Esophagus muscularis mucosa (tissue), 4 donors: ENCODE measurements at regions not wholly inside any gene's neighbourhood (a gene's known extent, or its start where the extent isn't known, plus 50 kb on each side); places are given as distances from the start of the nearest gene placed in this dataset.

Experiments used
- DNase-seq: peaks from one replicate; pipeline ENCODE4 v3.0.0-alpha.2; 2017; ENCODE audit errors: extremely low spot score
- H3K27ac ChIP-seq, 4 donors: fragments of 200-600 bp; sonication (generic); replicated peaks in 1 of 4; 1 replicate in 3 of 4; 2 replicates in 1 of 4; pipeline ENCODE4 v1.5.1; 2016 to 2019; ENCODE audit warnings: mild to moderate bottlenecking in 1 of 4
- H3K27me3 ChIP-seq, 4 donors: fragments of 200-600 bp; sonication (generic); one replicate each; pipeline versions ENCODE4 v1.5.1 to v1.6.0; 2016 to 2019
- H3K36me3 ChIP-seq, 4 donors: fragments of 200-600 bp; sonication (generic); one replicate each; pipeline ENCODE4 v1.5.1; 2016 to 2019
- H3K4me1 ChIP-seq, 4 donors: fragments of 200-600 bp; sonication (generic); one replicate each; pipeline ENCODE4 v1.5.1; 2016 to 2019
- H3K4me3 ChIP-seq, 4 donors: fragments of 200-600 bp; sonication (generic); 1 replicate in 2 of 4; 2 replicates in 2 of 4; pipeline ENCODE4 v1.5.1; 2016 to 2019; ENCODE audit warnings: mild to moderate bottlenecking in 4 of 4, moderate library complexity in 1 of 4
- H3K9me3 ChIP-seq, 4 donors: fragments of 200-600 bp; sonication (generic); 1 replicate in 3 of 4; 2 replicates in 1 of 4; pipeline ENCODE4 v1.5.1; 2016 to 2019
- CTCF ChIP-seq, 3 experiments: fragments of 200-600 bp in 2 of 3; fragments of 450-650 bp in 1 of 3; sonication (generic) in 2 of 3; IDR thresholded peaks; one replicate each; pipeline ENCODE4 v1.5.1; 2017 to 2019; ENCODE audit warnings: antibody characterized with exemption in 3 of 3, mild to moderate bottlenecking in 2 of 3, moderate library complexity in 1 of 3
- EP300 ChIP-seq: sonication (generic); formaldehyde crosslinking; IDR thresholded peaks from one replicate; pipeline ENCODE4 v1.6.1; 2017; ENCODE audit warnings: antibody characterized with exemption
- POLR2A ChIP-seq: fragments of 450-650 bp; IDR thresholded peaks from one replicate; pipeline ENCODE4 v1.6.1; 2017; ENCODE audit warnings: antibody characterized with exemption, moderate library complexity, mild to moderate bottlenecking, low read depth
- POLR2AphosphoS5 ChIP-seq, 2 donors: sonication (generic); formaldehyde crosslinking; IDR thresholded peaks; one replicate each; pipeline ENCODE4 v1.6.1; 2017; ENCODE audit warnings: antibody characterized with exemption in 2 of 2
- WGBS: methylation state at CpG from one replicate; pipeline ENCODE4 v1.1.5; 2018; 5-methylcytosine and 5-hydroxymethylcytosine counted together
- intact Hi-C: fragments of 100-400 bp; cut with DNase I; formaldehyde crosslinking; loops from one replicate; pipeline ENCODE4 v1.15.1; 2023

- Histone ChIP-seq H3K4me1 (no peaks in the 10 kb centered on the region), H3K9me3 (no peaks in the 10 kb centered on the region), H3K36me3 (no peaks in the 10 kb centered on the region), H3K27ac (no peak overlapping the region), H3K4me3 (no peak overlapping the region), H3K27me3 (peaks cover 0 to 42% (median 0%) of the 10 kb centered on the region in 4 donors)
- TF ChIP-seq EP300 (no peak), CTCF (IDR thresholded peaks at IDR 0.05) (no peak), POLR2AphosphoS5 (IDR thresholded peaks at IDR 0.05) (no peak), POLR2A (no peak)
- DNase-seq = no peak
- intact Hi-C loops = no loop called here
- WGBS = 100% methylated on average over 1 of the region's 1 CpG
Observed at GRCh38 chr15:85891470-85891869, 96.7 kb upstream of the KLHL25 start.

GRCh38 chr15:85892232-85892631 is 97.5 kb upstream of the KLHL25 start:
- WGBS = 95% methylated on average over 3 of the region's 3 CpGs
- DNase-seq = no peak
- TF ChIP-seq CTCF (IDR thresholded peaks at IDR 0.05) = no peak
- TF ChIP-seq POLR2A = no peak
- TF ChIP-seq EP300 = no peak
- TF ChIP-seq POLR2AphosphoS5 (IDR thresholded peaks at IDR 0.05) = no peak
- no peaks in the 10 kb centered on the region for H3K9me3 ChIP-seq
- peaks cover 0 to 42% (median 0%) of the 10 kb centered on the region in 4 donors for H3K27me3 ChIP-seq
- intact Hi-C loops = no loop called here
- H3K36me3 ChIP-seq = no peaks in the 10 kb centered on the region
- H3K27ac ChIP-seq = no peak overlapping the region
- H3K4me1 ChIP-seq = no peaks in the 10 kb centered on the region
- H3K4me3 ChIP-seq = no peak overlapping the region

GRCh38 chr15:85897207-85897894 is 102.6 kb upstream of the KLHL25 start:
- no peaks in the 10 kb centered on the region for H3K9me3 ChIP-seq
- no peaks in the 10 kb centered on the region for H3K36me3 ChIP-seq
- H3K27ac ChIP-seq = no peak overlapping the region
- intact Hi-C loops = no loop called here
- H3K4me3 ChIP-seq = no peak overlapping the region
- WGBS = 60% methylated on average over 4 of the region's 4 CpGs
- no peak for DNase-seq
- no peaks in the 10 kb centered on the region for H3K4me1 ChIP-seq
- TF ChIP-seq CTCF (IDR thresholded peaks at IDR 0.05) = no peak
- peaks cover 0 to 53% (median 0%) of the 10 kb centered on the region in 4 donors for H3K27me3 ChIP-seq

- H3K27me3 ChIP-seq = peaks cover 0 to 47% (median 0%) of the 10 kb centered on the region in 4 donors
- DNase-seq = no peak
- WGBS = 50% methylated on average over 16 of the region's 16 CpGs
- no peak overlapping the region for H3K4me3 ChIP-seq
- H3K27ac ChIP-seq = no peak overlapping the region
- H3K9me3 ChIP-seq = no peaks in the 10 kb centered on the region
- H3K36me3 ChIP-seq = no peaks in the 10 kb centered on the region
- H3K4me1 ChIP-seq = no peaks in the 10 kb centered on the region
- intact Hi-C loops = no loop called here
- TF ChIP-seq EP300 (no peak), POLR2AphosphoS5 (IDR thresholded peaks at IDR 0.05) (no peak), CTCF (IDR thresholded peaks at IDR 0.05) (no peak), POLR2A (no peak)
Observed at GRCh38 chr15:85897895-85898717, 103.4 kb upstream of the KLHL25 start.
